Sigmoid colon (tissue), 4 donors: ENCODE measurements at regions not wholly inside any gene's neighbourhood (a gene's known extent, or its start where the extent isn't known, plus 50 kb on each side); places are given as distances from the start of the nearest gene placed in this dataset.

ENCODE experiments used
- EP300 ChIP-seq, 4 donors: sonication (generic); formaldehyde crosslinking; IDR thresholded peaks; one replicate each; pipeline ENCODE4 v1.6.1; 2017; ENCODE audit warnings: antibody characterized with exemption in 4 of 4
- POLR2A ChIP-seq, 2 donors: fragments of 450-650 bp; IDR thresholded peaks; one replicate each; pipeline ENCODE4 v1.6.1; 2016; ENCODE audit warnings: antibody characterized with exemption in 2 of 2, mild to moderate bottlenecking in 2 of 2, moderate library complexity in 2 of 2
- POLR2AphosphoS5 ChIP-seq, 4 donors: sonication (generic); formaldehyde crosslinking; IDR thresholded peaks; one replicate each; pipeline ENCODE4 v1.6.1; 2017; ENCODE audit warnings: antibody characterized with exemption in 4 of 4
- TF ChIP-seq, protein P1 (sequence below), 4 experiments: fragments of 450-650 bp in 3 of 4; fragments of 200-600 bp in 1 of 4; IDR thresholded peaks; one replicate each; pipeline ENCODE4 v1.5.1; 2016 to 2019; ENCODE audit warnings: antibody characterized with exemption in 4 of 4, mild to moderate bottlenecking in 3 of 4, moderate library complexity in 2 of 4

DNA sequence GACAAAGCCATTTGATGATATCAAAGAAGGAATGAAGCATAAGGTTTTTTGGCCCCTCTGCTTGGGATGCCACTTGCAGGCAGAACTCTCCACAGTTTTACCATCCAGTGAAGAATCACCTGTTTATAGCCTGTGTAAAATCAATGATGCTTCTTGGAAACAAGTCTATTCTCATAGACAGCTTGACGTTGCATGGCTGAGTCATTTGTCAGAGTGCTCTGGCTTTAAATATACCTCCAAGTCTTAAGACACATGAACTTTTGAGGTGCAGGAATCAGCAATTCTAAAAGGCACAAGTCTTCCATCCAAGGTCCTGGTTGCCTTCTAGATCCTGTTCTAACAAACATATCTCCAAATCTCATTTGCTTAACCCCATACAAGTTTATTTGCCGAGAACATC, 53.6 kb upstream of the KIRREL3 start:
- TF ChIP-seq, protein P1, sequence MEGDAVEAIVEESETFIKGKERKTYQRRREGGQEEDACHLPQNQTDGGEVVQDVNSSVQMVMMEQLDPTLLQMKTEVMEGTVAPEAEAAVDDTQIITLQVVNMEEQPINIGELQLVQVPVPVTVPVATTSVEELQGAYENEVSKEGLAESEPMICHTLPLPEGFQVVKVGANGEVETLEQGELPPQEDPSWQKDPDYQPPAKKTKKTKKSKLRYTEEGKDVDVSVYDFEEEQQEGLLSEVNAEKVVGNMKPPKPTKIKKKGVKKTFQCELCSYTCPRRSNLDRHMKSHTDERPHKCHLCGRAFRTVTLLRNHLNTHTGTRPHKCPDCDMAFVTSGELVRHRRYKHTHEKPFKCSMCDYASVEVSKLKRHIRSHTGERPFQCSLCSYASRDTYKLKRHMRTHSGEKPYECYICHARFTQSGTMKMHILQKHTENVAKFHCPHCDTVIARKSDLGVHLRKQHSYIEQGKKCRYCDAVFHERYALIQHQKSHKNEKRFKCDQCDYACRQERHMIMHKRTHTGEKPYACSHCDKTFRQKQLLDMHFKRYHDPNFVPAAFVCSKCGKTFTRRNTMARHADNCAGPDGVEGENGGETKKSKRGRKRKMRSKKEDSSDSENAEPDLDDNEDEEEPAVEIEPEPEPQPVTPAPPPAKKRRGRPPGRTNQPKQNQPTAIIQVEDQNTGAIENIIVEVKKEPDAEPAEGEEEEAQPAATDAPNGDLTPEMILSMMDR (IDR thresholded peaks at IDR 0.05): no peak
- TF ChIP-seq POLR2AphosphoS5 (IDR thresholded peaks at IDR 0.05) (no peak), POLR2A (IDR thresholded peaks at IDR 0.05) (no peak), EP300 (IDR thresholded peaks at IDR 0.05) (no peak)
